Activated effector memory CD4-positive, alpha-beta T cell treated with anti-CD3 and anti-CD28 coated beads, Interleukin-2, amount 50 U/mL, for 16 hours (primary cell): ENCODE measurements at regions not wholly inside any gene's neighbourhood (a gene's known extent, or its start where the extent isn't known, plus 50 kb on each side); places are given as distances from the start of the nearest gene placed in this dataset.
"Not testable (repeated sequence)": the region's sequence is repeated elsewhere in the genome, so short reads cannot be mapped to it uniquely, and the experiment has no call there.

Source experiments
- DNase-seq: peaks from one replicate; pipeline ENCODE4 v3.0.0-alpha.2; 2020

DNA sequence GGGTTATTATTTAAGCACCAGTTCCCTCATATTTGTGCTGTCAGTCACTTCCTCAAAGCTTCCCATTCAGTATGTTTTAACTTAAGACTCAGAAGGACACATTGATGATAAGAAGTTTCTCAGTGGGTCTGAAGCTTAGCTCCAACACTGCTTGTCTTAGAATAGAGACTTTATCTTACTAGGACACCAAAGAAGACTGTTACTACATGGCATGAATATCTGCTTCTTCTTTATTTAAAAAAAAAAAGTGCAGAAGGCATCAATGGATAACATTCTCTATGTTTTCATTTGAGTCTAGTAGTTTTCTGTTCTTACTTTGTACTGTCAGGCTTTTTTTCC lies 404.2 kb downstream of the DAD1 start:
- no peak for DNase-seq

DNA sequence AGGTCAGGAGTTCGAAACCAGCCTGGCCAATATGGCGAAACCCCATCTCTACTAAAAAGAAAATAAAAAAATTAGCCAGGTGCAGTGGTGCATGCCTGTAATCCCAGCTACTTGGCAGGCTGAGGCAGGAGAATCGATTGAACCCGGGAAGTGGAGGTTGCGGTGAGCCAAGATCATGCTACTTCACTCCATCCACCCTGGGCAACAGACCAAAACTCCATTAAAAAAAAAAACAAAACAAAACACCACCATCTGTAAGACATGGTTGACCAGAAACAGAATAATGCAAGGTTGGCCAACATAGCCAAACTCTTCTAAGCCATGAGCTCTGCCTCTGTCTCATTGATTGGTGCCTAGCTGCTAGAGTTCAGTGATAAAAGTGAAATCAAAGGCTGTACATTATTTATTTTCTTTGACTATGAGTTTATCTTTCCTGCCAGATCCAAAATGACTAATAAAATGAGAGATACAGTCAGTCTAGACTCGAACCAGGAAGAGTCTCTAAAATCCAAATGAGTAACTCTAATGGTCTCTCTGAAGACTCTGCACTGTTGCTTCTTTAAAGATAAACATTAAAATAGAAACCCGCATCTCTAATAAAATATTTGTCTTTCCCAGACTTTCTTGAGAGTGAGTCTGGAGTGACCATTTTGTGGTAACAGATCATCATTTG lies 404.7 kb downstream of the DAD1 start:
- no peak for DNase-seq

DNA sequence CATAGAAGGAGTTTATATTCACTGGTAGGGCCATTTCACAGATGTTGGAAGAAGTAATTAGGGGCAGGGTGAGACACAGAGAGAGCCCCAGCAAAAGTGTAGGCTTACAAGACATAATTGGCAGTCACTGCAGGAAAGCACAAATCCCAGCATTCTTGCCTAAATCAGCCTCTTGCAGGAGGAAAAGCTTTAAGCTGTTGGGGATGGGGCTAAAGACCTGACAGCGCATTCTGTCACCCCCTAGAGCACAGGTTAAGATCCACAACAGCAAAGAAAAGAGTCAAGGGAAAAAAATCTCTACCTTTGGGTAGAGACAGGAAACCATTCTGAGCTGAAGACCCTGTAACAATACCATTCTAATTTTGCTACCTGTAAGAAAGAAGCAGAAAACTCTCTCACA lies 409.0 kb downstream of the DAD1 start:
- no peak for DNase-seq

DNA sequence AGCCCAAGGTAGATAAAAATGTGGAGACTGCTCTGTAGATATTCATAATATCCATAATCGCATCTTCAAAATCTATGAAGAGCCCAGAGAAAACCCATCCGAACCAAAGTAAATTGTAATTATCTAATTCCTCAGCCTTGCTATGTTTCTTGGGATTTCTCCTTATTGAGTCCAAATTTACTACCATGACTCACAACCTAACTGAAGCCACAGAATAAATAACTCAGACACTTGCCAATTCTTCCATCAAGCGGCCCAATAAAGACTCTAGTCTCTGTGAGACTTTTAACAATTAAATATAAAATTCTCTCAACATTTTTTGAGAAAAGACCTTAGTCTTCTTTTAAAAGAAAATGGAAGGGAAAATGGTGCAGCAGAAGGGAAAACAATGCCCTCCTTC lies 409.8 kb downstream of the DAD1 start:
- no peak for DNase-seq

DNA sequence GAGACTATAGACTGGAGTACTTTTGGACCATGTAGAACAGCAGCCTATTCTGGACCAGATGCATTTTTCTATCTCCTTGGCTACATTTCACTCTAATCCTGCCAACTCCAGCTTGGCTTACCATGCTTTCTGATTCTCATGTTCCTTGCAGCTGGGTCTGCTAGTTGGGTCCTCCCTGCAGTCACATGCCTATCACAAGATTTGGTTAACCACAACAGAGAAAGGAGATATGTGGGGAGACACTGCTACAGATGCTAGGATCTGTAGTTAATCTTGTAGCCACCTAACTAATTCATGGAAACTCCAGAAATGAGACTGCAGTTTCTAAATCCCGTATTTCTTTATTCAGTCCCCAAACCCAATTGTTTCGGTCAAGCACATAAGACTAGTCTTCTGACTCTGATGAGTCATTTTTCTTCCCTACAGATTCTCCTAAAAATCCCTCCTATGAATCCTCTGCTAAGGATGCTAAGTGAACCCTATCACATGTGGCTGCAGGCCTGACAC lies 410.6 kb downstream of the DAD1 start:
- DNase-seq: no peak

DNA sequence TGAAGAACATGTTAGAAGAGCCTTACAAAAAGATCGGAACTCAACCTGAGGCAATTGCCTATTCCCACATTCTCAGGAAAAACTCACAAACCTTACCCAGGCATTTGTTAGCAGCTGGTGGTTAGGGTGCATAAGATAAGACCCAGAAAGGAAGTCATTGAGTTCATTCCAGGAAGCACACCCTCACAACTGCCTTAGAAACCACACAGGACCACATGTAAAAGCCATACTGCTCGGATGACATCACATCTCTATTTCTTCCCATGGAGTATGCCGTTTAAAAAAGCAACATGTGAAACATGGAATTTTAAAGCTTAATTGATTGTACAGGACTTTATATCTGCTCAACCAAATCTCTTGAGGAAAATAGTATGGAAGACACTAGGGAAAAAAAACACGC lies 411.2 kb downstream of the DAD1 start:
- DNase-seq: no peak

DNA sequence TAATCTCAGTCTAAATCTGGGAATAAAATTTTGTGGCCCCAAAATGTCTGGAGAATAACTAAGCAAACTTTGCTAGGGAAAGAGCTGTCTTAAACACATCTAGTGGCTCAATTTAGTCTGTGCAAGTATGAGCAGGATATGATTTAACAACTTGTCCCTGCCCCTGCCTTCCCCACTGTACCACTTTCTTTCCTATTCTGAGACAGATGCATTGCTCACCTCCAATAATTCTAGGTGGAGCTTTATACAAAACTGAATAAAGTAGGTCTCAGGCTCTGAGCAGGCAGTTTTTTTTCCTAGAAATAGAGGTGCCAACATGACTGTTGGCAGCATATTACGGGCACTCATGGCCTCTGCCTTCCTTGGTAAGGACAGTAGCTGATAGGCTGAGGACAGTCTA lies 412.1 kb downstream of the DAD1 start:
- DNase-seq: no peak

DNA sequence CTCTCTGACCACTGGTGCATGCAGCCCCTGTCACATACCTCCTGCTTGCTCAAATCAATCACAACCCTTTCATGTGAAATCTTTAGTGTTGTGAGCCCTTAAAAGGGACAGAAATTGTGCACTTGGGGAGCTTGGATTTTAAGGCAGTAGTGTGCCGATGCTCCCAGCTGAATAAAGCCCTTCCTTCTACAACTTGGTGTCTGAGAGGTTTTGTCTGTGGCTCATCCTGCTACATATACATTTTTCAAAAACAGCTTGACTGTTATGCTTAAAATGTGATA lies 413.8 kb downstream of the DAD1 start:
- not testable (repeated sequence) for DNase-seq

DNA sequence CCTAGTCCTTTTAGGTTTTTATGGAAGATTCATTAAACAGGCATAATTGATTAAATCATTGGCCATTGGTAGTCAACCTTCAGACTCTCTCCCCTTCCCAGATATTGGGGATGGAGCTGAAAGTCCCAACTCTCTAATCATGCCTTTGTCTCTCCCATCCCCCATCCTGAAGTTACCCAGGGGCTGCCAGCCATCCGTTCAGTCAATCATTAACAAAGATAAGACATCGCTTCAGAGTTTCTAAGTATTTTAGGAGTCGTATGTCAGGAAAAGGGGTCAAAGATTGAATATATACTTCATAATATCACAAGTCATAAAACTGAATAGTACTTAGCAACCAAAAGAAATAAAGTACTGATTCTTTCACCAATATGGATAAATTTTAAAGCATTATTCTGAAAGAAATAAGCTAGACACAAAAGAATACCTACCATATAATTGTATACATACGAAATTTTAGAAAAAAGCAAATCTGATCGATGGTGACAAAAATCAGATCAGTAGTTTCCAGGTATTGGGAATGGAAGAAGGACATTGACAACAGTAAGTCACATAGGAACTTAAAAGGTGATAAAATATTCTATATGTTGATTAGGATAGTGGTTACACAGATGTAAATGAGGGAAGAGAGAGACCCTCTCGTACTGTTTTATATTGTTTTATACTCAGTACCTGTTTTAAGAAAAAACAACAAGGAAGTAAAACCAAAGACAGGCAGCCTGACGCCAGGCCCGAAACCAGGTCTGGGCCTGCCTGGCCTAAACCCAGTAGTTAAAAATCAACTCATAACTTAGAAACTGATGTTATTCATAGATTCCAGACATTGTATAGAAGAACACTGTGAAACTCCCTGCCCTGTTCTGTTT lies 414.4 kb downstream of the DAD1 start:
- no peak for DNase-seq

DNA sequence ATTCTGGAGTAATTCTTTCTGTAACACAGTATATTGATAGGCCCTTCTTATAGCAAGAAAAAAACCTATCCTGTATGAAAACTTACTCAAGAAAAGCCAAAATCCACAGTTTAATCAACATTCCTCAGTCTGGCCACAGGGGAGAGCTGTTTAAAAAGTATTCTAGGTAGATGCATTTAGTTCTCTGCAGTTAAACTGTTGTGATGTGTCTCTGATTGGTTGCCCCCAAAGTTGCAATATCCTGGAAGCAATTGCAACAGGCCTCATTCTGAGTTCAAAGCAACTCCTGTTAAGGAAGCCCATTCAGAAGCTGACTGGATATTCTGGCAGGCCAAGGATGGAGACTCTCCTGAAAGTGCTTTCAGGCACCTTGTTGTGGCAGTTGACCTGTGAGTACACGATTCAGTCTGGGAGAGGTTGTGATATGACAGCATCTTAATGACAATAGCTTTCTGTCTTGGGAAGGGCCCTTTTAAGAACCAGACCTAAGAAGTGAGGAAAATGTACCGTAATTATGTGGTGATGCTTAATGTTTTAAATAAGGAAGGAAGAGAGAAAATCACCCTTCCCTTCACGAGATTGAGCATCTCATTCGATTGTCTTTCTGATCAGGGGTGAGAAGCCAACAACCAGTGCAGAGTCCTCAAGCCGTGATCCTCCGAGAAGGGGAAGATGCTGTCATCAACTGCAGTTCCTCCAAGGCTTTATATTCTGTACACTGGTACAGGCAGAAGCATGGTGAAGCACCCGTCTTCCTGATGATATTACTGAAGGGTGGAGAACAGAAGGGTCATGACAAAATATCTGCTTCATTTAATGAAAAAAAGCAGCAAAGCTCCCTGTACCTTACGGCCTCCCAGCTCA lies 420.7 kb downstream of the DAD1 start:
- DNase-seq: no peak

DNA sequence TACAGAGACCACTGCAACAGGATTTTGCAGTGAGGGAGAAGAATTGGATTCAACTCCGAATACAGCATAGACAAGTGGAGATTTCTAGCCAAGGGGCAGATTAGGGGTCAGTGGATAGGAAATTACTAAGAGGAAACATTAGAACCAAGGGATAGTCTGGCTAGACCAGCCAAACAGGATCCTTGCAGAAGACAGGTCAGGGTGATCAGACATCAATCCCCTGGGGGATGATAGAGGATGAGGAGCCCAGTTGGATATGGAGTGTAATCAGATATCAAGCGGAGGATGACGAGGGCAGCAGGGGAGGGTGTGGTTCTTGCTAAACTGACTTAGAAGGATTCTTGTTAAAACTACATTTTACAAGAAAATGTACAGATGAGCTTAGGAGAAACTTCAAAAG lies 424.4 kb downstream of the DAD1 start:
- DNase-seq: no peak

DNA sequence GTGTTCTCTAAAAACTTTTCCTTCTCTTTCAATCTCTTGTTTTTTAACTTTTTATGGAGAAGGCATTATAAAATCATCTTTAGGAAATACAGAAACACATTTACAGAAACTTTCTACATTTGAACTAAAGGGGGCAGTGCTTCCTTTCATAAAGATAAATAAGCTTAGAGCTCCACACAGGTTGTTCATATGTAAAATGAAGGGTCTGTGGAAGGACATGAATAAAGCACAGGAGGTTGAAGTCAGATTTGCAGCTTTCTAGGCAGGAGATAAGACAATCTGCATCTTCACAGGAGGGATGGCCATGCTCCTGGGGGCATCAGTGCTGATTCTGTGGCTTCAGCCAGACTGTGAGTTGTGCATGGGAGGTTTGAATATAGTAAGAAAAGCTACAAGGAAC lies 426.0 kb downstream of the DAD1 start:
- DNase-seq: no peak

DNA sequence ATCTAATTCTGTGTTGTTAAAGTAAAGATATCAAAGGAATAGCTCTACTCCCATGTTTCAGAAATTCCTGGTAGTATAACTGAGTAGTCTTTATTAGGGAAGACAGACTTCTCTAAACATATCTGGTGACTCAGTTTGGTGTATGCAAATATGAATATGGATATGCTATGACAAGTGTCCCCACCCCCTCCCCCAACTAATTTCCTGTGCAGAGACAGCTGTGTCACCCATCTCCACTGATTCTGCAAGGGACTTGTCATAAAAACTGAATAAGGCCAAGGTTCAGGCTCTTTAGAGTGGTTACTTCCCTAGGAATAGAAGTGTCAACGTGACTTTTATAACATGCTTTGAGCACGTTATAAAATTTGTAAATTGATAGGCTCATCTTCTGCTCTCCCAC lies 429.1 kb downstream of the DAD1 start:
- no peak for DNase-seq

DNA sequence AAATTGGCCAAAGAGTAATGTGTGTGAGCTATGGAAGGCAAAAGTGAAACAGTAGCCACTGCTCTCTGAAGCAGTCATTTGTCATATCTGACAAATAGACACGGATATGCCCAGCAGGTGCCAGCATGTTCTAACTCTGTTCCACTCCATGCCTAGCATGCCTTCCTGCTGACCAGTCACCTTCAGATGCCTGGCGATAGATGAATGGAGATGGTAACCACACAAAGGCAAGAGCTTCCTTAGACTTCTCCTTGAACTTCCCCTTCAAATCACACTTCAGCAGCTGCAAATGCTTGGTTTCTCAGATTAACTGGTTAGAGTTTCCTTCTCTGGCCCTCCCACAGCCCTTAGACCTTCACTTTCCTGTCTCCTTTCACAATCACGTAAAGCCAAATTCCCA lies 429.9 kb downstream of the DAD1 start:
- no peak for DNase-seq

DNA sequence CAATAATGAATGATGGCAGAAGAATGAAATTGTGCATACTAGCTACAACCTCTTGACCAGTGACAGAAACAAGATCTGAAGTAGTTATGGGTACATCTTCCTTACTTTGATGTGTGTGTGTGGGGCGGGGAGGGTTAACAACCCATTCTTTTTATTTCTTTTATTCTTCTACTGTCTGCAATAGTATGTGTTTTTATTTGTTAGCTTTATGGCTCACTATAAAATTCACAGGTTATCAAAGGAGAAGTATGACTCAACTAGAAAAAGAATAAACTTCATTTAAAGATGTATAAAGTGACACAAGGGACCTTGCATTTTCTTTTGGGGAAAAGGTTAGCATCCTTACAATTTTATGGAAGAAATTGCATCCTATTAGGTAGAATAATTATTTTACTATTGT lies 430.5 kb downstream of the DAD1 start:
- DNase-seq: no peak

DNA sequence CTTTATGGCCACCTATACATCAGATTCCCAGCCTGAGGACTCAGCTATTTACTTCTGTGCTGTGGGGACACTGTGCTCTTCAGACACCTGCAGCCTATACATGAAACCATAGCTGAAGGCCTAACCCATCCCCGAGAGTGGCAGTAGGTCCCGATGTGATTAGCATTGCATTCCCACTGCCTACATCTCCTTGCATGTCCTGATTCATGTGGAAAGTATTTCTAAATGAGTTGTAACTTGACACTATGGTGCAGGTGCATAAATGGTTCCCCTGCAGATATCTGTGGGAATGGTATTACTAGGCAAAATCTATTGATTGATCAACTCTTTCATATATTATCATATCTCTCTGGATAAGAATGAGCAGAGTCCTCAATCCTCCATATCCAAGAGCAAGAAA lies 433.5 kb downstream of the DAD1 start:
- no peak for DNase-seq

DNA sequence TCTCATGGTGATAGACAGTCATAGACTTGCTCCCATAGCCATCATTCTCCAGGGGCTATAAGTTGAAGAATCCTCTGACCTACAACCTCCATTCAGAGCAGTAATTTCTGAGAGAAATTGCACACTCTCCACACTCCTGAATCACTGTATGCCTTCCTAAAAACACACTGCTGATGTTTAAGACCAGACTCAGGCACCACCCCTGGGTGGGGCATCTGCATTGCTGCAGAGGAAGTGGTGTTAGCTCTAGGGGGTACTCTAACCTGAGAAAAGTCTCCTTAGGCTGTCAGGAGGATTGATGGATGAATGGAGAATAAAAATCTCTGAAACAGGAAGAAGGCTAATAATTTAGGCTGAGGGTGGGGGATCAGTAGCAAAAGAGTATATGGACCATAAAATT lies 436.1 kb downstream of the DAD1 start:
- no peak for DNase-seq

DNA sequence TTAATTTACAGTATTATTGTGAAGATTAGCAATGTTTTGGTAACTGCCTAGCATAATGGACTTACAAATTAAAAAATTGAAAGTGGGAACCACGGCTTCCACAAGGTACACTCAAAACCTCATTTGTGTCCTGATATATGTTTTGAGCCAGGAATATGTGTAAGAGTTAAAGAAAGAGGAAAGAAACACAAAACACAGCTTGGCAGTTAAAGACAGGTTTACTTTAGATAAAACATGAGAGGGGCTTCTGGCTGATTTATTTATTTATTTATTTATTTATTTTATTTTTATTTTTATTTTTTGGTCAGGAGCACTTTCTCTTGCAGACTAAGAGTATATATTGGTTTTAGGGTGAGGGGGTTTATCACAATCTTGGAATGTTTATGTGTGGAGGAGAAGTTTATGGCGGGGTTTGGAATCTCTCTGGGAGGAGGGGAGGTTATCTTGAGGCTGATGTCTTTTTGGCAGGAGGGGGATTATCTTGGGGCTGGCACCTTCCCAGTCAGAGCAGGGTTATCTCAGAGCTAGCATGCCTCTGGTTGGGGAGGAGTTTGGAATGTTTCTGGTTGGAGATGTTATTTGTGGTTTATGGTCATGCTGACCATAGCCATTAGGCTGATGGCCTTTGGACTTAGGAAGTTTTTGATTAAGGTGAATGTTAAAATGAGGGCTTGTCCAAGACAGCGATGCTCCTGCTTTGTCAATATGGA lies 436.7 kb downstream of the DAD1 start:
- no peak for DNase-seq

DNA sequence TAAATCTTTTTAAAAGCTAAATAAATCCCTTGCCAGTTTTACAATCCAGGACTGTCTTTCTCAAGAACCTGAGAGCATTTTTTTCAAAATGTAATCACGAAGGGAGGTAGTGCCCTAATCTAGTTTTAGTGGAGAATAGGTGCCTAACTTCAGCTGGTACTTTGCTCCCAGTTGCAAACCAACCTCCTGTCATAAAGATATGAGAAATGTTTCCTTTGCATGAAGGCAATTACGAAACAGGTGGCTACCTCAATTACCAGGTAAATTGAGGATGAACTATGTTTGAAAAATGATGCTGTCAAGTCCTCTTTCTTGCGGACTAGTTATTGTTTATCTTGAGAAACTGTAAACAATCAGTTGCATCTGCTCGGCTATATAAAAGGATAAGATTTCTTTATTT lies 437.9 kb downstream of the DAD1 start:
- DNase-seq: no peak

DNA sequence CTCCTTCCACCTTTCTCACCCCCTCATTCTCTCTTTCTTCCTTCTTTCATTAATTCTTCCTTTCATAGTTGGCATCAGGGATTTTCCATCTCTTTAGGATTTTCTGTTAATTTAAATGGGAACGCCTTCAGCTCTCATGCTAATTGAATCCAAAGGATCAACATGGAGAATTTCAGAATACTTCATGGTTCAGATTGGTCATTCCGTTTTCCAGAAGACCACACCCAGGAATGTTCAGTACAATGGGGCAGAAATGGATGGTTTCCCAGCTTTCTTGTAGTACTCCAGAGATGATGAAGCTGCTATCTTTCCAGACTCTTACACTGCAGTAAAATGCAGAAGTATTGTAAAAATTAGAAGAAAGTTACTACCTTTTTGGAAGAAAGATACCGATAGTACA lies 440.0 kb downstream of the DAD1 start:
- no peak for DNase-seq

DNA sequence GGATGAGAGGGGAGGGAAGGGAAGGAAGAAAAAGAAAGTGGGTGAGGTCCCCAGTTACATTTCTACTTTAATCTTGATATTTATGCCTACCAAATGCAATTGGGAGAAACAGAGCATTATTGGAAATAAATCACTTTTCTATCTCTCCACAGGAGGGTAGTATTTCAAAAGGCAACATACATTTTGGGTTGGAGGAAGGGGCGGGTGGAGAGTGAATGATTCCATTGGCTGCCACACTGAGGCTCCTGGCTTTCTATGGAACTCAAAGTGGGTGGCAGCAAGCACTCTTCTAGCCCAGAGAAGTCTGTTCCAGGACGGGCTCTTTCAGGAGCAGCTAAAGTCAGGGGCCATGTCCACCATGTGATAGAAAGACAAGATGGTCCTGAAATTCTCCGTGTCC lies 441.3 kb downstream of the DAD1 start:
- peak; percentile 54 for DNase-seq

DNA sequence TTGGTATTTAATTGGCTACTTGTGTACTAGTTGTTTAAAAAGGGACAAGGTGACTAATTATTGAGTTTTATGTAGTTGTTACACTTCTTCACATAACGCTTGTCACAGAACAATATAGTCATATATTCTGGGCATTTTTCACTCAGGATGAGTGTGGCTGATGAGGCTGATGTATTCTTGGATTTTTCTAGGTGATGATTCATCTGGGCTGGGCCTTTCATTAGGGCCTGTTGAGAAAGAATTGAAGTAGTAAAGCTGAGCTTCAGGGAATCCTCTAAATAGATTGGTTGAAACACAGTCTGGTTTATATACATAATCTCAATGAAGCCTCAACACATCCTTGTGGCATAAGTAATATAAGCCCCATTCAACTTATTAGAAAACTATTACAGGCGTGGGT lies 445.7 kb downstream of the DAD1 start:
- no peak for DNase-seq

DNA sequence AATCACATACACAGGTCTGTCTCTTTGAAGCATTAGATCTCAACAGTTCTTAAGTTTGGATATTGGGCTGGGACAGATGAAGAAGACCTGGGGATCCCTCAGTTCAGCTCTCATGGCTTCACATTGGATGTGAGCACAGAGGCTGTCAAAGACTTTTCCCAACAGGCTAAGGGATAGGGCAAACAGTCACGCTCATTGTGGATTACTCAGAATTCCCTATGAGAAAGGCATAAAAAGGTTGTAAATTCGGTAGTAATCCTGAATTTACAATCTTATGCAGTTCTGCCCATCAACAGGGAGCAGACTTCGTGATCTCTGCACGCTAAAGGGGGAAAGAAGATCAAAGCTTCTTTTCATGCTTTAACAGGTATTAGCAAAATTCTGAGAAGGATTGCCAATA lies 448.4 kb downstream of the DAD1 start:
- DNase-seq: no peak
